SHP77 treated with DMSO at 0.1 percent for 48 hours (cell line): ENCODE measurements at regions not wholly inside any gene's neighbourhood (a gene's known extent, or its start where the extent isn't known, plus 50 kb on each side); places are given as distances from the start of the nearest gene placed in this dataset.

Experiments
- DNase-seq: peaks from one replicate; lab custom pipeline; 2025; lab: John Stamatoyannopoulos, UW

DNA sequence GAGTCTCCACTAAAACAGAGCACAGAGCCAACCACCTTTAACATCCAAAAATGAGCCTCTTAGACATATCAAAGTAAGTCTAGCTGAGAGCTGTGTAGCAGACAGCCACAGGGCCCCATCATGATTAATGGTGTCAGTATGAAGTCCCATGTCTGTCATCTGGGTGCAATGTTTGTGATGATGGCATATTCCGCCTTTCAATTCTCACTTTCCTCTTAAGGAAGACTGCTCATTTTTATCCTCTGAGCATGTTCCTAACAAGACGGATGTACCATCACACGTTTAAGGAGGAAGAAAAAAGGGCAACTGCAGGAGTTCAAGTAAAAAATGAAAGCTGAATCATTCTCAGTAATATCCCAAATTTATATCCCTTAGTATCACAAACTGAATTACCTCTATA, 85.8 kb upstream of the KCNMB2 start:
- DNase-seq: no peak

- DNase-seq: no peak
Observed at GRCh38 chr3:178451799-178452198, 84.4 kb upstream of the KCNMB2 start.

- no peak for DNase-seq
Observed at GRCh38 chr3:178454726-178455125, 81.5 kb upstream of the KCNMB2 start.

DNA sequence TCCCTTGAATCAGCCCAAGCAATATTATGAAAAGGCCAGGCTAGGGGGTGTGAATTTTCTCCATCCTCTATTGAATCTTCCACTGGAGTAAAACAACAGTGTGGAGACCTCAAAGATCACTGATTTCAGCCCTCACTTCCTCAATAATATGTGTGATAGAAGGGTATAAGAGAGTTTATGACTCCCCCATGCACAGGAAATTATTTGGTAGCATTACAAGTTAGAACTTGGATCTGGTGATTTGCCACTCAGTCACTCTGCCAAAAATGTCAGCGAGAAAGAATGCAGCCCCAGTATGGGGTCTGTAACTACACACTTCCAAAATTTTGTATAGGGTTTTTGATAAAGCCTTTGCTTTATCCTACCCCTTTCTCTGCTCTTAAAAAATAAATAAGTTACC, 81.0 kb upstream of the KCNMB2 start:
- no peak for DNase-seq

DNA sequence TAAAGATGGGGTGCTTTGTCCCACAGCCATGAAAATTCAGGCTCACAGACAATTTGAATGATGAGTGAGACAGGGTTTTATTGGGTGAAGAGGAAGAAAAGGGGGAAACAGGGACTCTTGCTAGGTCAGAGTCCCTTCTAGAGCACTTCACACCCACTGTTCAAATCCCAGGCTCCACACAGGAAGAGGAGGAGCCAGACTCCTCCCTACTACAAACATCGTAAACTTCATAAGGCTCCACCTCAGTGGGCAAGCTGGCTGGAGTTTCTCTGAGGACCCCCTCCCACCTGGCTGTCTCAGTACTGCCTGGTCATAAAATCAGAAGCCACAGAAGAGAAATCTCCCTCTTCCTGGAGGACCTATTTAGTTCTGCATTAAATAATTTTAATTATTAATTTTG, 80.3 kb upstream of the KCNMB2 start:
- no peak for DNase-seq

DNA sequence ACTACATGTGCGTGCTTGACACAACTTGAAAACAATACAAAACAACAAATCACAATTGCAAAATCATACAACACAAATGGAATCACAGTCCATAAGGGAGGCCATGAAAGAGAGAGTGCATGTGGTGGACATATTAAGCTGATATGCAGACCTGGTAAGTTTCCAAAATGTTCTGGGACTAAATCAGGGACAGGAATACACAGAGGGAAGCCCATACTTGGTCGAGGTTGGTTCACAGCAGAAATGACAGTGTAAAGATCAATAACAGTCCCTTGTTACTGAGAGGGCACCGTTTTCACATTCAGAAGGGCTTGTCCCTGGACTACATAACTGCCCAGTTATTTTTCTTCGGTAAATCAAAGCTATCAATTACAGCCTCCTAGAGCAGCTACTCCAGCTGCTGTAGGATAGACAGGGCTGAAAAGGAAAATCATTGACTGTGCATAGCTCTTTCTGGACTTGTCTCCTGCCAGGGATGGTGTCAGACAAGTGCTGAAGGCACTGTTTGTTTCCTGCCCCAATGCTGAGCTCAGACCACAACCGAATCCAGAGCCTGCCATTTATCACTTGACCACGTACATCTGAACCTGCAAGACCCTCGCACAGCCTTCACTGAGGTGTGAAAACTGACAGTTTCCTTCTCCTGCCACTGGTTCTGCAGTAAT, 79.5 kb upstream of the KCNMB2 start:
- DNase-seq: no peak

GRCh38 chr3:178457511-178457910, 78.7 kb upstream of the KCNMB2 start:
- DNase-seq: no peak

GRCh38 chr3:178458313-178459037, 77.8 kb upstream of the KCNMB2 start:
- DNase-seq: no peak

GRCh38 chr3:178459038-178459410, 77.2 kb upstream of the KCNMB2 start:
- DNase-seq: no peak

DNA sequence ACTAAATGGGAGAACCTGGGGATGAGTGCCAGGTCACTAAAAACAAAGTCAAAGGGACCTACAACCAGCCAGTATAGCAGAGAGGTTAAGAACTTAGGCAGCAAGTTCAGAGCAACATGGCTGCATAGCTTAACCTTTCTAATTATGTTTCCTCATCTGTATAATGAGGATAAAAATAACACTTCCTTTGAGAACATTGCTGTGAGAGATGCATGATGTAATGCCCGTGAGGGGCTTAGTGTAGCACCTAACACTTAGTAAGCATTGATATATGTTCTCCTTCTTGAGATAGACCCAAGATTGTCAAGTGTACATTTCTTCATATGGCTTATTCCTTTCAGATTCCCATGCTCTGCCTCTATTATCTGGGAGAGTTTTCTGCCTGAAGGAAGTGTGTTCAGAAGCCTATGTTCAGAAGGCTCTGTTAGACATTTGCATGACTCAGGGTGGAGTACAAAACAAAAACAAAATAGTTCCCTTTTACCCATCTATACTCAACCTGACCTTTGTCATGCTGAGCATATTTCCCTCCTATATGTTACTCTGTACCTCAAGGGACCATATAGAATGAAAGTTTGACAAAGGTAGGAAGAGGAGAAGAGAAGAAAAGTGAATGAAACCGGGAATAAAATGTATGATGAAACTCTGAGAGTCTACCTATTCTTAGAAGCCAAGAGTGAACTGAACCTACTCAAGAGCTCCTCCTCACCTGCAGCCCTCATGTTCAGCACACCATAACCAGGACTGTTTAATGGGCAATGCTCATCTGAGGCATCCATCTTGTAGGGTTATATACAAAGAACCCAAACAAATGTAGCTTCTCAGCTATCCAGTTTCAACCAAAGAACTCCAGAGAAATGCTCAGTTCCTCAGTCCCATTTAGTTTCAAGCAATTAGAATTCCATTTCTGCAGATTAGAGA, 70.7 kb upstream of the KCNMB2 start:
- no peak for DNase-seq

- no peak for DNase-seq
Observed at GRCh38 chr3:178472941-178473340, 63.3 kb upstream of the KCNMB2 start.

DNA sequence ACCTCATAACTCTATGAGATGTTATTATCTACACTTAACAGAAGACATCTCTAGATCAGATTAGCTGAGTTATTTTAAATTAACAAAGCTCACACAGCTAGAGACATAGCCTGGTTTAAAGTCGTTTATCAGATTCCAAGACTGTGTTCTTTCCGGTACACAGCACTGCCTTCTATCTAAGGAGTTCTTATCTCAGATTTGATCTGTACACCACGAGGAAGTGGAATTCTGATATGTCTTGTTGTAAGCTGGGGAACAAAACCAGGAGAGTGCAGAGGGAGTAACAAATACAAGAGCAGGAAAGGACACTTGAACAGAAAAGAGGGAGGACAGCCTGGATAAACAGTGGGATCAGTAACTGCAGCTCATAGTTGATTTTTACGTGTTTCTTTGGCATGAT, 61.7 kb upstream of the KCNMB2 start:
- no peak for DNase-seq

DNA sequence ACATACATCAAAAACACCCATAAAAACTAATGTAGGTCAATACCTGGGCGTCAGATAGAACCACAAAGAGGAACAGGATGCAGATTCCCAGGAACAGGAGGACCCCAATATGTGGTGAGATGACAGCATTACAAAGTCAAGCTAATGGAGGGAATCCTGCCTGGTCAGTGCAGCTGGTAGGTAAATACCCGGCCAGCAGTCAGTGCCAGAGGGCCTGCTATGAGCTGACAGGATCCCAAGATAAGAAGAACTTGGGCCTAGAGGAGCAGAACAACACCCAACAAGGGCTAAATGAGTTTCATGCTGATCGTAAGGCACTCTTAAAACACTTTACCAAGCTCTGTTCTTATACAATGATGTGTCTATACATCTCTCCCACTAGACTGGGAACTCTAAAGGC, 61.2 kb upstream of the KCNMB2 start:
- no peak for DNase-seq

DNA sequence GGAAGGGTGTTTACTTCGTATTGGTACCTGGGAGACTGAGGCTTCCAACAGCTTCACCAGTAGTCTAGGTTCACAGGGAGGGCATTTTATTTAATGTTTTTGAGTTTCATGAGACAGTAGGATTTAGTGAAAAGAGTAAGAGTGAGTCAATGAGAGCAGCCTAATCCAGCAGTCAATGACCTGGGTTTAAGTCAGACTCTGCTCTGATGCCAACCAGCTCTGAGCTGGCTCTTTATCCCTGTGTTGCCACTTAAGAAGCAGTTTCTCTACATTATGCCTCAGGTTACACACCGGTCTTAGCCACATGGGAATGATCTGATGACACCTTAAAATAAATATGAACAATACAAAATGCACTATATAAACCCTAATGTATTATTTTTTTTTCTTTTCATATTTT, 59.4 kb upstream of the KCNMB2 start:
- DNase-seq: no peak

GRCh38 chr3:178479446-178479845, 56.8 kb upstream of the KCNMB2 start:
- DNase-seq: no peak

DNA sequence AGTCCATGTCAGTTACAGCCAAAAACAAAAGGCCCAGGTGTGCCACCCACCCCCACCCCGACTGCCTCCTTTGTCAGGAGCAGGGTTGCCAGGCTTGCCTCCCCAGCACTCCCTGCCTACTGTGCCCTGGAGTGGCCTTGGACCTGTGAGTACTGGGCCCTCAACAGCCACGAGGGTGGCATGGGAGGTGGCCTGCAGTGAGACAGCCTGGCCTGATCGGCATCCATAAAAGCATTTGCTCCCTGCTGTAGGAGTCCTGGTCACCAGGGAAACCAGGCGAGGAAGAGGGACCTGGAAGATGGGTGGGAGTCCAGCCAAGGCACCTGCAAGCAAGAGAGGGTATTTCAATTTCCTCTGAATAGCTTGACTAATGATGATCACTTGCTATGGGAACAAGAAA, 56.4 kb upstream of the KCNMB2 start:
- no peak for DNase-seq

DNA sequence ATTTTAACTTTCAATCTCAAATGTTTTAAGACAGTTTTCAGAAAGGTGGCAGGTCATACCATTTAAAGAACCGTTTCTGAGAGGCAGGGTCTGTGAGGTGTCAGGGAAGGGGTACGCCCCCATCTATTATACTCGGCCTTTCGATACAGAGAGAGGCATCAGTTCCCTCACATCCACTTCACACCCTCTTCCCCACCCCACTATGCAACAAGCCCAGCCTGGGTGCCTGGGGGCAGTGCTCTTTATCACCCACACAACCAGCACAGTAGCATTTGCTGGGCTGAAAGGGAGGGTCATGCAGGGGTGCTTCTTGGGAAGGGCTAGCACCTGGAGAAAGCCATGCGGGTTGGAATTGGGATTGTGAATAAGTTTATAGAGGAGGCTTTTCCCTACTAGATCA, 56.0 kb upstream of the KCNMB2 start:
- DNase-seq: no peak

DNA sequence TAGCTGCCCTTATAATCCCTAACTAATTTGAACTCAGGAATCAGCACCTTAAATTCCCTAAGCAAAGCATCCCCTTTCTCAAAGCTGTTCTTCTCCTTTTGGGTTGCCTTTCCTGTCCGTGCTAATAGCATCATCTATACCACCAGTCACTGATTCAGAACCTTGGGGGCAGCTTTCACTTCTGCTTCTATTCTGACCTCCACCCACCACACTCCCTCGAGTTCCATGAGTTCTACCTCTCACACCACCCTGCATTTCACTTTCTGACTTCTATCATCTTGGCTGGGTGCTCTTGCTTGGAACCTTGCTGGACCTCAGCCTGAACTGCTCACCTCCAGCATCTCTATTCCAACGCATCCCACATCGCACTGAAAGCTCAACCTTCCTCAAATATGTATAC, 55.4 kb upstream of the KCNMB2 start:
- DNase-seq: no peak

- no peak for DNase-seq
Observed at GRCh38 chr3:178482981-178483380, 53.3 kb upstream of the KCNMB2 start.

- DNase-seq: no peak
Observed at GRCh38 chr3:178483704-178484103, 52.5 kb upstream of the KCNMB2 start.

- no peak for DNase-seq
Observed at GRCh38 chr3:178485756-178486155, 50.5 kb upstream of the KCNMB2 start.
